NCI-H1092 (cell line): ENCODE measurements at regions not wholly inside any gene's neighbourhood (a gene's known extent, or its start where the extent isn't known, plus 50 kb on each side); places are given as distances from the start of the nearest gene placed in this dataset.

ENCODE experiments used
- DNase-seq: peaks from one replicate; lab custom pipeline; 2025; lab: John Stamatoyannopoulos, UW

- no peak for DNase-seq
These were observed 531.2 kb upstream of the CFAP20DC start for GRCh38 chr3:59580996-59581395.

GRCh38 chr3:59580499-59580898 lies 530.7 kb upstream of the CFAP20DC start:
- no peak for DNase-seq

- DNase-seq = no peak
These were observed 528.3 kb upstream of the CFAP20DC start for GRCh38 chr3:59578129-59578528.

- no peak for DNase-seq
These were observed 526.8 kb upstream of the CFAP20DC start for GRCh38 chr3:59576606-59577005.

- peak; percentile 85 for DNase-seq
These were observed 525.5 kb upstream of the CFAP20DC start for GRCh38 chr3:59575113-59576001.

- peak; percentile 4 for DNase-seq
These were observed 524.1 kb upstream of the CFAP20DC start for GRCh38 chr3:59573911-59574310.

GRCh38 chr3:59572106-59572505 lies 522.3 kb upstream of the CFAP20DC start:
- DNase-seq = no peak

GRCh38 chr3:59570806-59571205 lies 521.0 kb upstream of the CFAP20DC start:
- DNase-seq = no peak

GRCh38 chr3:59567661-59568060 lies 517.8 kb upstream of the CFAP20DC start:
- DNase-seq = no peak

- DNase-seq = no peak
These were observed 516.7 kb upstream of the CFAP20DC start for GRCh38 chr3:59566481-59566975.

- no peak for DNase-seq
These were observed 515.3 kb upstream of the CFAP20DC start for GRCh38 chr3:59565125-59565524.

- DNase-seq = no peak
These were observed 514.1 kb upstream of the CFAP20DC start for GRCh38 chr3:59563966-59564365.

GRCh38 chr3:59563072-59563605 lies 513.3 kb upstream of the CFAP20DC start:
- DNase-seq = no peak

- DNase-seq = no peak
These were observed 510.1 kb upstream of the CFAP20DC start for GRCh38 chr3:59559721-59560435.

GRCh38 chr3:59558906-59559720 lies 509.3 kb upstream of the CFAP20DC start:
- no peak for DNase-seq

- no peak for DNase-seq
These were observed 505.9 kb upstream of the CFAP20DC start for GRCh38 chr3:59555593-59556315.

- DNase-seq = no peak
These were observed 503.3 kb upstream of the CFAP20DC start for GRCh38 chr3:59553076-59553475.

- no peak for DNase-seq
These were observed 502.0 kb upstream of the CFAP20DC start for GRCh38 chr3:59551834-59552233.

GRCh38 chr3:59549962-59550361 lies 500.1 kb upstream of the CFAP20DC start:
- DNase-seq = no peak

- DNase-seq = no peak
These were observed 498.0 kb upstream of the CFAP20DC start for GRCh38 chr3:59547874-59548273.

GRCh38 chr3:59546522-59546921 lies 496.7 kb upstream of the CFAP20DC start:
- no peak for DNase-seq
